Activated CD8-positive, alpha-beta memory T cell treated with anti-CD3 and anti-CD28 coated beads for 48 hours (primary cell): ENCODE measurements at regions not wholly inside any gene's neighbourhood (a gene's known extent, or its start where the extent isn't known, plus 50 kb on each side); places are given as distances from the start of the nearest gene placed in this dataset.

Experiments used
- DNase-seq, 3 experiments: peaks; one replicate each; pipeline ENCODE4 v3.0.0-alpha.2; 2020; ENCODE audit warnings: low read depth in 2 of 3, low spot score in 2 of 3

DNA sequence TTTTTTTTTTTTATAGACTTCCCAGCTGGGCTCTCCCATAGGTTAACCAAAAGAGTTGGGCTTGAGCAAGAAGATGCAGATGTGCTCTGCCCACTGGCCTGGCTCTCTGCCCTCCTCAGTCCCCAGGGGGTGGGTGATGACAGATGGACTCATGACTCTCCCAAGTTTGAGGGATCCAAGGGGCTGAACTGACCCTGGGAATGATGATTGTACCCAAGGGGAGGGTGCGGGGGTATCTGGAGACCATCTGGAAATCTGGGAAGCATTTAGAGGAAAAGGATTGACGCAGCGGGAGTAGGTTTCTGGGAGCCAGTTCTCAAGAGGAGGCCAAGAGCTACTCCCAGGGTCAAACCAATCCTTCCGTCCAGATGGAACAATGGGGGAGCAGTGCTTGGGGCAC is 330.8 kb downstream of the CYP26B1 start:
- DNase-seq, result no peak

DNA sequence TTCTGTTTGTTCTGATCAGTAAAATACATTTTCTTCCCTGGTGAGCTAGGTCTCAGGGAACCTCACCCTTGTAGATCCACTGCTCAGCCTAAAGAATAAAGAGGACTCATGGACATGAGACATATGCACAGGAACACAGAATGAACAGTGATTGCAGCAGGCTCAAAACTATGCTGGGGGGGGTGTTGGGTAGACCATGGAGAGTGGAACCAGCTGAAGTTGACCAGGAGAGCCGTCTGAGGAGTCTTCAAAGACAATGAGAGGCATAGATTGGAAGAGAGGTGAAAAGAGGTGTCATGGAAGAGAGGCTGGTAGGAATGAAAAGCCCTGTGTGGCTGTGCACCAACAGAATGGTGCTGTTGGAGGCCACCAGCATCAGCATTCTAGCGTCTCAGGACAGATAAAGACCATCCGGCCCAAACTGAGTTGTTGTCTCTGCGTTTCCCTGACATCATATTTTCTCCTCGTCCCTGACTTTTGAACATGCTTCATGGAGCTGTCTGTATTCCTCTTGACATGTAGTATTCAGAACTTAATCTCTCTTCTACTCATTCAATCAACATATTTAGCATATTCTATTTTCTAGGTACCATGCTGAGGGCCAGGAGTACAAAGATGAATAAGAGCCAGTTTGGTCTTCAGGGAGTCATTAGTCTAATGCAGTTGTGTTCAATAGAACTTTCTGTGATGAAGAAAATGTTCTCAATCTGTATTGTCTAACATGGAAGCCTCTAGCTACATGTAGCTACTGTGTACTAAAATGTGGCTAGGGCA is 331.8 kb downstream of the CYP26B1 start:
- DNase-seq, result no peak

DNA sequence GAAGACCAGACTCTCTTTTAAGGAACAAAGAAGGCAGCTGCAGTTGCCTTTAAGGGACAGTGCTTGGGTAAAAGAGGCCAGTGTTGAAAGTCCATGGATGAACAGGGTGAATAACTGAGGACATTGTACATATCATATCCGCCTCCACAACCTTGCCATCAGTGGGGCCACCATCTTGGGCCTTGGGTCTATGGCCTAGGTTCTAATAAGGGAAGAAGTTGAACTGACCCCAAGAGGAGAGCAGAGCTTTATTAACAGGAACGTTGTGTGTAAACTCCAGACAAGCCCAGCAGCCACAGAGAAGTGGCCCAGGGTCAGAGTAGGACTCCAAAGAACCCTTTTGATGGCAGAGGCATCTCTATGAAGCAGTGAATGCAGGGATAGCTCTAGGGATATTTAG is 332.8 kb downstream of the CYP26B1 start:
- DNase-seq, result no peak

DNA sequence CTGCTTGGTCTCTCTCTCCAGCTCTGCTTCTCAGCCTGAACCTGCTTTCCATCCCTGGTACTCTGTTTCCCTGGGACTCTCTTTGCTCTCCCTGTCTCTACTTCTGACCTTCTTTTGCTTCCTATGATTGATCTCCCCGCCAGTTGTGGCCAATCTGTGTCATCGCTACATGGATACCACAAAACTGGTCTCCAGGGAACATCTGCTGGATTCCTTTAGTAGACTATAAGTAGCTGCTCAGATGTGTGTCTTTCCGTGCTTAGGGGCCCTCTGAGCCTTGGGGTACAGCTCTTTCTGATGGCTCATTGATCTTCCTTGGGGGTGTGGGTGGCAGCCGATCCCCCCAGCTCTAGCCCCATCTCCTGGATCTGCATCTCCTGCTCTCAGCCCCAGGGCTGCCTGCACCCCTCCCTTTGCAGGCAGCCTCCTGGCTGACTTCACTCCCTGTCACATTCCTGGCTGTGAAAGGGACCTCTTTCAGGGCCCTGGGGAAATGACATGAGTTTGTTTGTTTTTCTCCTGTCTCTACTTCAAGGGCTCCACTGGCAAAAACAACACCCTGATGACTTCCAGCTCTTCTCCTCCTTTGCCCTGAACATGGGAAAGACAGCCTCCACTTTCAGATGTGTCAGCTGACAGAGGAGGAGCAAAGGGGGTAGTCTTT is 333.7 kb downstream of the CYP26B1 start:
- no peak for DNase-seq

DNA sequence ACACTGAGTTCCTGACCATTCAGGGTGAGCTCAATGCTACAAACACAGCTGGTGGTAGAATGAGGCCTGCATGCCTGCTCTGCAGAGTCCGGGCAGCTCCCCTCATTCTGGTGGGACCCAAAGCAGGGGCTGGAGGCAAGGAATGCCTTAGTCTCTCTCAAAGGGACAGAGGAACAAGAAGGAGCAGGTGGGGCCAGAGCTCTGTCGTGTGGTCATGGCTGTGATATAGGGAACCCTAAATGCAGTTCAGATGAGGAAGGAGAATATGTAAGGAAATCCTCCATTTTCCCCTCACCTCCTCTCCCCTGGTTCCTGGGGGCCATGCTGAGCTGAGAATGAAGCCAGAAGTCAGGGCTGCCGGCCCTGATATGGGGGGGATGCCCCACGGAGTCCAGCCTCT is 334.3 kb downstream of the CYP26B1 start:
- no peak for DNase-seq

DNA sequence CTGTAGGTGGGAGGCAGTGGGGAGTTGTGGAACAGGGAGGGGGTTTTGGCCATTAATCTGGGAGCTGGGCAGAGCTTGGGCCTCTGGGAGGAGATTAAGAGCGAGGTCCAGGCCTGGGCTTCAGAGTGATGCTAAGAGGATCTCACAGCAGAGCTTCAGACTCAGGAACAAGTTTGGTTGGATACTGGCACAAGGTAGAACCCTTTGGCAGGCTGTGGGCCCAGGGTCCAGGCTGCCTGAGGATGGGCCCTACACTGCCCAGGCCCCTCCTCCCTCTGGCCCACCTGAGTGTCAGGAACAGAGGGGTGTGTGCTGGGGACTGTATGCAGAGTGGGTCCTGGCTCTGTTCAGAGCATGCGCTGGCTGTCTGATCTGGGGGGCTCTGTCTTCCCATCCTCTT is 334.9 kb downstream of the CYP26B1 start:
- no peak for DNase-seq

DNA sequence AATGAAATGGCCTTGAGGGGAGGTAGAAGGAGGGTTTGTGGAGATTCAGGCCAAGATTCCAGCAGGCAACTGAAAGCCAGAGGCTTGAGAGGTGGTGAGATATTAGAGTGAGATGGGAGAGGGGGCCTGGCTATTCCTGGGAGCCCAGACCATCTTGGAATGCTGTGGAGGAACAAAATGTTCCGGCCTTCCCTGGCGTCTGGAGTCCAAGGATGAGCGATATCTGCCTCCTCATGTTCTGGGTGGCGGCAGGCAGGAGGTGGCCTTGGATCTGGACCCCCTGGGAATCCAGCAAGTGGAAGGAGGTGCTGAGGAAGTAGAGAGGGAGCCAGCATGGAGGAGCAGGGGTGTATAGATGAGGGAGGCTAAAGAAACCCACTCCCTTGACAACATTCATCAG is 335.9 kb downstream of the CYP26B1 start:
- DNase-seq, result no peak

DNA sequence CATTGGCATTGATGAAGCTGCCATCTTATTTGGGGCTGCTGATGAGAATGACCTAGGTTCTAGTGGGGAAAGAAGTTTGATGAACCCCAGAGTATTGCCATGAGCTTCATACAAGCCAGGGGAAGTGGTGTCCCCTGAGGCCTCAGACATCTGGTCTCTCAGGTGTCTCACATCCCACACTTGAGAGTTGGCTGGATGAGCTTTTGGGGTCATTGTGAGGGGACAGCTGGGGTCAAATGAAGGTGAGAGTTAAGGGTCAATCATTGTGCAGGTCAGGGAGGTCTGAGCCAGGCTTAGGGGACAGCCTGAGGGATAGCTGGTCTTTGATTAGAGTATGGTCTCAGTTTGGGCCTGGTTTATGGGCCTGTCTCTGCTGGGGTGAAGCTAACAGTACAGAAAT is 336.5 kb downstream of the CYP26B1 start:
- no peak for DNase-seq

DNA sequence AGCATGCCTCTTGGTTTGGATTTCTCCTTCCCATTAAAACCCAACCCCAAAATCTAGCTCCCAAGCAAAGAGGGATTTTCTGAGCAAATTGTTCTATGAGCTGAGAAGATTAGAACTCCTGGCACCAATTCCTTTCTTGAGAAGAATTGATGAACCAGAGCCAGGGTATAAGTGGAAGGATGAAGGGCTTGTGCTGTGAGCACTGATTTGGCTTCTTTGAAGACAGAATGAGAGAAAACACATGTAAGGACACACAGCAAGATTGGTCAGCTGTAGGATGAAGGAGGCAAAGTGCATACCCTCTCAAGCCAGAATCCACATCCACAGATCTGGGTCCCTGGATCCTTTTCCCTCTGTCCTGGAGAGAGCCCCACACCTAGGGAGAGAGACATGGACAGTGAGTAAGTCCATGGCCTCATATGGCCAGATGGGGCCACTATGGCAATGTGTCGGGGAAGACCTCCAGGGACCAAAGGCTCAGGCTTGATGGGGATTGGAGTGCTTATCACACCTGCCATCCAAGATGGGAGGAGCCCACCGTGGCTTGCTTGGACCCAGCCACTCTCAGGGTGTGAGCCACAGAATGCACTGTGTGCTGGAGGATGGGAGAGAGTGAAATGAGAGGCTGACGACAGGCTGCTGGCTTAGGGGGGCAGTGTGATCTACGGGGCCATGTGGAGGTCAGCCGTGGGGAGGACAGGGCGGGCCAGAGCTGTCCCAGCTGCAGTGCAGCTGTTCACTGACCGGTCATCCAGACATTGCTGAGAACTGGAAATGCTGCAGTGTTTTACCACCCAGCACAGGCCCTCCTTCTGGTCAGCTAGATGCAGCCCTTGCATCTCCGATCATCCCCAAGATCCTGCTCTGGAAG is 339.8 kb downstream of the CYP26B1 start:
- no peak for DNase-seq

DNA sequence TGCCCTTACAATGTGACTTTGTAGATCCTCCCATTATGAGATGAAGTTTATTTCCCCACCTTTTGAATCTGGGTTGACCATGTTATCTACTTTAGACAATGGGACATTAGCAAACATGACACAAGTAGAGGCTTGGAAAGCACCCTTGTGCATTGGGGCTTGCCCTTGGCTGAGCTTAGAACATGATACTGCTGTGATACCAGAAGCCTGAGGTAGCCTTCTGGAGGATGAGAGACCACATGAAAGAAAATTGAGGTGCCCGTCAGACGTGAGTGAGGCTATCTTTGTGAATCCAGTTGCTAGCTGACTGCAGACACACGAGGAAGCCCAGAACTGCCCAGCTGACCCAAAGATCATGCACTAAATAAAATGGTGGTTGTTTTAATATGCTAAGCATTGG is 341.2 kb downstream of the CYP26B1 start:
- DNase-seq, result no peak

DNA sequence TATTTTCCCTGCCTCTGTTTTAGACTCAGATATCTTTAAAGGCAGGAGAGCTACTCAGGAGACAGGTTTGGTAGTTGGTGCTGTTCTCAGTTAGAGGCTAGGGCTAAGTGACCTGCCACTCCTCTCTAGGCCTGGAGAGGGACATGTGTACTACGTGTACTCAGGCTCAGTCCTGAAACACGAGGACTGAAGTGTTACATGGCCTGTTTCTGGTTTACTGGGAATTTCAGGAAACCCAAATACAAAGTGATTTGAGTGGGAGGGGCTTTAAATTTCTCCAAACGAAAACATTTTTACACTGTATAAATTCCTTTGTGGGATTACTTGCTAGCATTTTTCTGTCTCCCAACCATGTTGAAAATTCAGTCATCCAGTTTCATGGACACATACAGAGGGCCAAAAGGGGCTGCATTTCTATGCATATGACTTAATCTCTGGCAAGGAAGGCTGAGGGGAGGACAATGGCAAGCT is 343.3 kb downstream of the CYP26B1 start:
- DNase-seq, result no peak

DNA sequence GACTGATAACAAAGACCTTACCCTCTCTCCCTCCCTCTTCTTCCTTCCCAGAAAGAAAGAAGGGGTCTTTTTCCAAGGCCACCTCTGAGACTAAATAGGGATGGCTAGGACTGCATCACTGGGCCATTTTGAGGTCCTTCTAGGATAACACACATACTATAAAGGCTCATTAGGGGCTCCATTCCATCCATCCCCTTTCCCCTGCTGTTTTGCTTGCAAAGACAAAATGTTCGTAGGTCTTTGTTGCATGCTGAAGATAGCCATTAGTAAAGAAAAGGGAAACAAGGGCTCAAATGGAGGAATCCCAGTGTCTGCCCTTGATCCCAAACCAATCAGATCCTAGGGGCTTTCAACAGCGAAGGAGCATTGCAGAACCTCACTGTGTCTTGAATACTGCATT is 344.3 kb downstream of the CYP26B1 start:
- no peak for DNase-seq

DNA sequence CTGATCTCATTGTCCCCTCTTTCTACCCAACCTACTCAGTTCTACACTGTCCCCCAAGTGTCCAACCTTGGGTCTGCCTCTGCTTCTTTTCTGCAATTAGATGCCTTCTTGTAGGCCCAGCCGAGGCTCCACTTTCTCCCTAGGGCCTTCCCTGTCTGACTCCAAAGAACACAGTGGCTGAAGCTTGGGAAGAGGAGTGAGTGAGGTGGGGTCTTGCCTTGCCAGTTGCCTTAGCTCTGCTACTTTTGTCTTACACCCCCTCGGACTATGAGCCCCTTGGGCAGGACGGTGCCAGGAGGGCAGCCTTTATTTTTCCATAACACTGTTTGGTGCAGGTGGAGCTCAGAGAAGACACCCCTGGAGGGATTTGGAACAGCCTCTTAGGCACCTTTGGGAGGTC is 345.1 kb downstream of the CYP26B1 start:
- no peak for DNase-seq

DNA sequence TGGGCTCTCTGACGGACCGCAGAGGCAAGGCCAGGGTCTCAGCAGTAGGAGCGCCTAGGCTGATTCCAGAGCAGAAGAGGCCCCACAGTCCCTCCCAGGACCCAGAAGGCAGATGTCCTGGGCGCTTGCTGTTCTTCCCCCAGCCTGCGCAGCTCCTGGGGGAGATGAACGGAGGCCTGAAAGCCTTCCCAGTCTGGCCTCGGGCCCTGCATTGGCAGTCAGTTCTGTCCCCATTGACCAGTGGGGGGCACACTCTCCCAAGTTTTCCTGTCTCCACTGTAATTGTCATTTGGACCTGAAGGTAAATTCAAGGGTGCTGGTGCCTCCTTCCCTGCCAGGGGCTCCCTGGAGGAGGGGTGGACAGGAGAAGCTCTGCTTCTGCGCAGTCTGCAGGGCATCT is 345.7 kb downstream of the CYP26B1 start:
- DNase-seq, result no peak

DNA sequence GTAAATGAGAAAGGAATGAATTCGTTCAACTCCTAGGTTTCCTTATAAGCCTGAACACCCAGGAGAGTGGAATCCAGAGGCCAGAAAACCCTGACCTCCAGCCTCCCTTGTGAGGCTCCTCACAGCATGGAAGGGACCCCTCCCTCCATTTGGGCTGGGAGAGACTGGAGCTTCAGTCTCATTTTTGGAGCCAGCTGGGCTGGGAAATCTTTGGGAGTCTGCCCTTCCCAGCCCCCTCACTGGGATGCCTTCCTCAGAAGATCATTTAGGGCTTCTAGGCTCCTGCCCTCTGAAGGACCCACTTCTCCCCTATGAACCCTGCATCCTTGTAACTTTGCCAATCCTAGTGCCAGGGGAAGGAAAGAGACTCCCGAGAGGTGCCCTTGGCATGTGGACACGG is 346.1 kb downstream of the CYP26B1 start:
- no peak for DNase-seq

DNA sequence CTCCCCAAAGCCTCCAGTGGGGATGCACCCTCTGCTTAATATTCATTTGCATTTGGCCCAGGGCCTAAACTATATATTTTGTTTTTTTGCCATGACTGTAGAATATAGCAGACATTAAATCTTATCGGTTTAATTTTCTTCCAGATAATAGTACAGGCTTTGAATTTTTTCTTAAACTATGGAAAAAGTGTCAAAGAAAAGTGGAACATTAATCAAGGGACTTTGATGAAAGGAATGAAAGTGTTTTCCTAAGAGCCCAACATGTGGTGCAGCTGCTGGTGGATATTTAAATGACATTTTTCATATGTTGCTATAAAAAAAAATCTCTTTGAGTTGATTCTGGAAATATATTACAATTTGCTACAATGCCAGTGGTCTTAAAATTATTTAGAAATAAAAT is 346.8 kb downstream of the CYP26B1 start:
- no peak for DNase-seq

DNA sequence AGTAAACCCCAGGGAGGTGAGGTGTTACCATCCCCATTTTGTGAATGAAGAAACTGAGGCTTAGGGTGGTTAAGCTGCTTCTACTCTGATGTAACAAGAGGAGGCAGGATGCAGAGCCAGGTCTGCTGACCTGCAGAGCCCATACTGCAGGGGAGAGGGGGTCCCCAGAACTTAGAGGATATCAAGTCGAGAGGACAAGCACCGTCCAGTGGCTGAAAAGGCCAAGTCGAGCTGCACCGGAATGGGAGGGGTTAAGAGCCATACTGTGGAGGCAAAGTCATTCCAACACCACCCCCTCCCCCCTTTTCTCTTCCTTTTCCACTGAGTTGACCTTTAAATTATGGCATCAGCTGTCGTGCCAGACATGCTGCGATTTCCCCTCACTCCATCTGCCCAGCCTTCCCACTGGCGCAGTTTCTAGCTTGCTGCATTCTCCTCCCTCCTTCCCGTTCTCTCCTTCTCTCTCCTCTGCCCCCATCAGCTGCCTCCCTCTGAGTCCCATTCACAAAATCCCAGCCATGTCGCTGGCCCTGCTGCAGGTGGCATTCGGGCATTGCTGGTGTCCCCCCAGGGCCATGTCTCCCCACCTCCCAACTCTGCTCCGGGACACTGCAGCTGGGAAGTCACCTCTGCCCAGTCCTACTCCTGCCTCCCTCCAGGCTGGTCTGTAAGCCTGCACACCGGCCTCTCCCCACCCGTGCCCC is 346.9 kb downstream of the DYSF start:
- DNase-seq, result no peak

DNA sequence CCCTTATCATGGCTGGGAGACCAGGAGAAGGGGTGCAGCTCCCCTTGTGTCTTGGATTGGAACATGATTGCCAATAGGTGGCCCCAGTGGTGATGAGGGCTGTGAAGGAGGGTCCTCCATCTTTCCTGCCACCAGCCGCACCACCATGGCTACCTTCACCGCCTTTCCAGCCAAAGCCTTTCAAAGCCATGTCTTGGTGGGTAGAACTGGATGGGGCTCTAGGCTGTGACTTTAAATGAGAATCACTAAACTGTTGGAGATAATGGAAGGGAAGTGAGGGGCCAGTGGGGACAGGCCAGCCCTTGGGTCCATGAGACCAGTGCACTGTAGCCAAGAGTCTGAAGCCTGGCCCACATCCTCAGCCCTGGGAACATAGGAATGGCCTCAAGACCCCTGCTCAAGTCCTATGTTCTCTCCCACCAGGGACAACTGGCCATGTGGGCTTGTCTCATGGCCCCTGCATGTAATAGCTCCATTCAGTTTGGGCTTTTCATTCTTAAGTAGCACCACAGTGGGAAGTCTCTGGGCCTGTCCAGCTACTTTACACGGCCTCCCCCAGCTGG is 345.7 kb downstream of the DYSF start:
- DNase-seq, result no peak

DNA sequence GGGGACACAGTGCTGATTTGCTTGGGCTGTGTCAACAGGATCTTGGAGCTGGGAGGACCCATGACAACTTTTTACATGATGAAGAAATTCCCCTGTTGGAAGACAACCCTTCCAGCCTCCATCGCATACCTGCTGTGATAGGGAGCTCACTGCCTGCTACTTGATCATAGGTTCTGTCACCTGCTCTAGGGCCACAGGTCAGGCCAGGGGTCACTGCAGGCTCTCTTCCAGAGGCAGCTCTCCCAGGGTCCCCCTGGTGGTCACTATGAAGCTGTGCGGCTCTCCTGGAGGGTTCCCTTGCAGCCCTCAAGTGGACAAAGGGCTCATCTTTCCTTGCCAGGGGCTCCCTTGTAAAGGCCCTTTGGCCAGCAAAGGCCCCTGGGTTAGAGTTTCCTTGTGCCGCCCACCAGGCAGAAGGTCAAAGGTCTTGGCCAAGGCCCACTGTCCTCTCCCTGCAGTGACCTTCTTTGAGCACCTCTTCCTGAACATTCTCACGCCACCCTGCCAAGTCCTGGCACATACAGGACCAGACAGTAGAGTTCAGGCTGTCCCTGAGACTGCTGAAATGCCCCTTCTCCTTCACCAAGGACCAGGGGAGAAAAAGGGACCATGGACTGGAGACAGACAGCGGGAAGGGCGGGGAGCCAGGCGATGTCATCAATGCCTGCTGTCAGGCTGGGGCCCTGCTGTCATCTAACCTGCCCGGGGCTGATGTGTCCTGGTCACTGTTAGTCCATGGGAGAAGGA is 345.1 kb downstream of the DYSF start:
- peak in 1 of 3 experiments; percentile 6 for DNase-seq
